Esophagus squamous epithelium (tissue), 4 donors: ENCODE measurements at regions not wholly inside any gene's neighbourhood (a gene's known extent, or its start where the extent isn't known, plus 50 kb on each side); places are given as distances from the start of the nearest gene placed in this dataset.
"Not testable (repeated sequence)": the region's sequence is repeated elsewhere in the genome, so short reads cannot be mapped to it uniquely, and the experiment has no call there.

Experiments used
- POLR2A ChIP-seq, 4 donors: fragments of 450-650 bp; IDR thresholded peaks; one replicate each; pipeline ENCODE4 v1.6.1; 2017; ENCODE audit warnings: antibody characterized with exemption in 4 of 4, mild to moderate bottlenecking in 4 of 4, moderate library complexity in 3 of 4
- TF ChIP-seq, protein P1 (sequence below), 6 experiments: fragments of 450-650 bp in 4 of 6; fragments of 200-600 bp in 2 of 6; sonication (generic) in 2 of 6; IDR thresholded peaks; one replicate each; pipeline ENCODE4 v1.5.1; 2016 to 2019; ENCODE audit warnings: antibody characterized with exemption in 6 of 6, mild to moderate bottlenecking in 4 of 6, moderate library complexity in 4 of 6

DNA sequence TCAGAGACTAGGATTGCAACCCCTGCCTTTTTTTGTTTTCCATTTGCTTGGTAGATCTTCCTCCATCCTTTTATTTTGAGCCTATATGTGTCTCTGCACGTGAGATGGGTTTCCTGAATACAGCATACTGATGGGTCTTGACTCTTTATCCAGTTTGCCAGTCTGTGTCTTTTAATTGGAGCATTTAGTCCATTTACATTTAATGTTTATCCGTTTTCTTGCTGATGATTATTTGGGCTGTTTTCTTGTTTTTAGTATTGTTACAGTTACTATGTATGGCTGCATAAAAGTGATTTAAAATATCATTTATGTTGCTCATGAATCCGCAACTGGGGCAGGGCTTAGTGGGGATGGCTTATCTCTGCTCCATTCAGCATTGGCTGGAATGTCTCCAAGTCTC, 228.2 kb upstream of the RPS23 start:
- not testable (repeated sequence) for TF ChIP-seq POLR2A (IDR thresholded peaks at IDR 0.05)
- TF ChIP-seq, protein P1, sequence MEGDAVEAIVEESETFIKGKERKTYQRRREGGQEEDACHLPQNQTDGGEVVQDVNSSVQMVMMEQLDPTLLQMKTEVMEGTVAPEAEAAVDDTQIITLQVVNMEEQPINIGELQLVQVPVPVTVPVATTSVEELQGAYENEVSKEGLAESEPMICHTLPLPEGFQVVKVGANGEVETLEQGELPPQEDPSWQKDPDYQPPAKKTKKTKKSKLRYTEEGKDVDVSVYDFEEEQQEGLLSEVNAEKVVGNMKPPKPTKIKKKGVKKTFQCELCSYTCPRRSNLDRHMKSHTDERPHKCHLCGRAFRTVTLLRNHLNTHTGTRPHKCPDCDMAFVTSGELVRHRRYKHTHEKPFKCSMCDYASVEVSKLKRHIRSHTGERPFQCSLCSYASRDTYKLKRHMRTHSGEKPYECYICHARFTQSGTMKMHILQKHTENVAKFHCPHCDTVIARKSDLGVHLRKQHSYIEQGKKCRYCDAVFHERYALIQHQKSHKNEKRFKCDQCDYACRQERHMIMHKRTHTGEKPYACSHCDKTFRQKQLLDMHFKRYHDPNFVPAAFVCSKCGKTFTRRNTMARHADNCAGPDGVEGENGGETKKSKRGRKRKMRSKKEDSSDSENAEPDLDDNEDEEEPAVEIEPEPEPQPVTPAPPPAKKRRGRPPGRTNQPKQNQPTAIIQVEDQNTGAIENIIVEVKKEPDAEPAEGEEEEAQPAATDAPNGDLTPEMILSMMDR (IDR thresholded peaks at IDR 0.05) = not testable (repeated sequence)
